ENCODE measurements at regions not wholly inside any gene's neighbourhood (a gene's known extent, or its start where the extent isn't known, plus 50 kb on each side); places are given as distances from the start of the nearest gene placed in this dataset.

- WGBS, 2 donors = 79 to 95% methylated on average over 2 of the region's 2 CpGs
- Histone ChIP-seq H3K9me3 (no peaks in the 10 kb centered on the region), H3K4me1 (no peaks in the 10 kb centered on the region), H3K27ac (no peak overlapping the region), H3K36me3 (no peaks in the 10 kb centered on the region), H3K4me3 (no peak overlapping the region), H3K27me3 (no peaks in the 10 kb centered on the region)
- intact Hi-C loops (cut with DNase I) = no loop called here
- DNase-seq = no peak
- TF ChIP-seq CTCF (IDR thresholded peaks at IDR 0.05) = no peak
- no peak for TF ChIP-seq POLR2A (IDR thresholded peaks at IDR 0.05)
These were observed 262.5 kb upstream of the ARHGAP20 start for GRCh38 chr11:110974731-110975130.

- H3K4me3 ChIP-seq = no peak overlapping the region
- H3K36me3 ChIP-seq = no peaks in the 10 kb centered on the region
- 75 to 77% methylated on average over 2 of the region's 2 CpGs for WGBS, 2 donors
- no peak overlapping the region for H3K27ac ChIP-seq
- no peak for DNase-seq
- H3K27me3 ChIP-seq = no peaks in the 10 kb centered on the region
- no peaks in the 10 kb centered on the region for H3K4me1 ChIP-seq
- H3K9me3 ChIP-seq = no peaks in the 10 kb centered on the region
- intact Hi-C loops (cut with DNase I) = no loop called here
- TF ChIP-seq CTCF (IDR thresholded peaks at IDR 0.05) (no peak), POLR2A (IDR thresholded peaks at IDR 0.05) (no peak)
These were observed 261.3 kb upstream of the ARHGAP20 start for GRCh38 chr11:110973401-110973980.

GRCh38 chr11:110972640-110973039 is 260.4 kb upstream of the ARHGAP20 start:
- Histone ChIP-seq H3K27me3 (no peaks in the 10 kb centered on the region), H3K9me3 (no peaks in the 10 kb centered on the region), H3K4me3 (no peak overlapping the region), H3K4me1 (no peaks in the 10 kb centered on the region), H3K27ac (peak overlapping the region in 1 of 4 donors; percentile 34), H3K36me3 (no peaks in the 10 kb centered on the region)
- WGBS, 2 donors = 74 to 77% methylated on average over 3 of the region's 3 CpGs
- intact Hi-C loops (cut with DNase I) = no loop called here
- DNase-seq = no peak
- TF ChIP-seq CTCF (IDR thresholded peaks at IDR 0.05) (no peak), POLR2A (IDR thresholded peaks at IDR 0.05) (no peak)

DNA sequence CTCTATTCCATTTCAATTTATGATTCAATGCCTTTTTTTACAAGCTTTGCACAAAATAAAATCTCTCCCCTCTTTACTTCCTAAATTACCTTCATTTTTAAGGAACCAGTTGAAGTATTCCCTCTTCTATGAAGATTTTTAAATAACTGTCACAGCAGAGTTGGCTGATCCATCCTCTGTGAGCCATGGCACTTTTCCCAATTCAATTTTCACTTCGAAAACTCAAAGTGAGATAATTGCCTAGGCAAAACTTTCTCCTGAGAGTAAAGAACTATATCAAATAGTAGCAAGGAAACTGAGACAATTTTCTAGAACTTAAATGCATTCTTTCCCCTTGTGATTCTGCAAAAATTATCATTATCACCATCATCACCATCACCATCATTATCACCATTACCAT is 259.9 kb upstream of the ARHGAP20 start:
- TF ChIP-seq CTCF (IDR thresholded peaks at IDR 0.05) (no peak), POLR2A (IDR thresholded peaks at IDR 0.05) (no peak)
- Histone ChIP-seq H3K4me1 (no peaks in the 10 kb centered on the region), H3K9me3 (no peaks in the 10 kb centered on the region), H3K36me3 (no peaks in the 10 kb centered on the region), H3K27ac (peak overlapping the region in 1 of 4 donors; percentile 34), H3K27me3 (no peaks in the 10 kb centered on the region), H3K4me3 (no peak overlapping the region)
- intact Hi-C loops (cut with DNase I) = no loop called here
- no peak for DNase-seq
- WGBS, 2 donors = 67 to 80% methylated on average over 1 of the region's 1 CpG

- Histone ChIP-seq H3K27ac (no peak overlapping the region), H3K9me3 (no peaks in the 10 kb centered on the region), H3K27me3 (no peaks in the 10 kb centered on the region), H3K4me3 (no peak overlapping the region), H3K36me3 (no peaks in the 10 kb centered on the region), H3K4me1 (no peaks in the 10 kb centered on the region)
- WGBS, 2 donors = 46 to 78% methylated on average over 1 of the region's 1 CpG
- intact Hi-C loops (cut with DNase I) = no loop called here
- TF ChIP-seq POLR2A (IDR thresholded peaks at IDR 0.05) (no peak), CTCF (IDR thresholded peaks at IDR 0.05) (no peak)
- DNase-seq = no peak
These were observed 258.9 kb upstream of the ARHGAP20 start for GRCh38 chr11:110971140-110971539.
